Lung (tissue), 11 donors: ENCODE measurements at regions not wholly inside any gene's neighbourhood (a gene's known extent, or its start where the extent isn't known, plus 50 kb on each side); places are given as distances from the start of the nearest gene placed in this dataset.

Experiments used
- ATAC-seq: fragments of 200-7000 bp; cut with Tn5 transposase; one replicate; pipeline ENCODE4 v1.9.1; 2020; ENCODE audit warnings: moderate number of reproducible peaks; ENCODE audit not compliant: insufficient read depth, low FRiP score
- DNase-seq, 3 donors: peaks; one replicate each; pipeline ENCODE4 v3.0.0-alpha.2; 2013 to 2017
- H3K27ac ChIP-seq, 2 donors: one replicate each; pipeline ENCODE4 v1.5.1; 2013; ENCODE audit warnings: mild to moderate bottlenecking in 2 of 2, moderate library complexity in 2 of 2, control low read depth in 1 of 2, inconsistent platforms in 1 of 2, low read depth in 1 of 2, low read length in 1 of 2
- H3K27me3 ChIP-seq, 3 donors: one replicate each; pipeline ENCODE4 v1.5.1; 2013; ENCODE audit warnings: low read length in 2 of 3; ENCODE audit not compliant: control insufficient read depth in 3 of 3, insufficient read depth in 3 of 3
- H3K36me3 ChIP-seq, 4 donors: one replicate each; pipeline ENCODE4 v1.5.1; 2013; ENCODE audit warnings: low read length in 4 of 4, mild to moderate bottlenecking in 1 of 4, moderate library complexity in 1 of 4; ENCODE audit not compliant: control insufficient read depth in 4 of 4, insufficient read depth in 4 of 4
- H3K4me1 ChIP-seq, 5 donors: one replicate each; pipeline ENCODE4 v1.5.1; 2013; ENCODE audit warnings: low read length in 5 of 5, mild to moderate bottlenecking in 2 of 5, moderate library complexity in 1 of 5; ENCODE audit not compliant: control insufficient read depth in 5 of 5, insufficient read depth in 5 of 5
- H3K4me3 ChIP-seq: one replicate; pipeline ENCODE4 v1.5.1; 2013; ENCODE audit warnings: mild to moderate bottlenecking, control low read depth, moderate library complexity
- H3K9ac ChIP-seq, 2 donors: one replicate each; pipeline ENCODE4 v1.5.1; 2013; ENCODE audit warnings: low read length in 2 of 2, control low read depth in 1 of 2; ENCODE audit not compliant: insufficient read depth in 1 of 2
- H3K9me3 ChIP-seq, 4 donors: one replicate each; pipeline ENCODE4 v1.5.1; 2013; ENCODE audit warnings: low read length in 3 of 4, mild to moderate bottlenecking in 1 of 4, moderate library complexity in 1 of 4; ENCODE audit not compliant: control insufficient read depth in 4 of 4, insufficient read depth in 3 of 4
- CTCF ChIP-seq: IDR thresholded peaks from 2 replicates; pipeline ENCODE4 v1.5.1; 2012; ENCODE audit warnings: mild to moderate bottlenecking; ENCODE audit errors: control extremely low read depth, extremely low read depth
- WGBS, 2 donors: extraction: QIAGEN DNeasy Blood & Tissue Kit; methylation state at CpG; one replicate each; pipeline ENCODE4 v1.1.7; 2013; 5-methylcytosine and 5-hydroxymethylcytosine counted together
- donor health status: control.
- donor health status: control.
- donor health status: Bipolar disorder and iron deficiency.
- donor health status: healthy.
- donor health status: DM: yes; HTN: yes; CAD: no.

GRCh38 chr4:167290678-167291077, 56.4 kb upstream of the SPOCK3 start:
- H3K27me3 ChIP-seq, result no peaks in the 10 kb centered on the region
- no peak overlapping the region for H3K9ac ChIP-seq
- peak in 2 of 3 donors; percentile 9 to 24 for DNase-seq
- no peak for ATAC-seq
- H3K4me1 ChIP-seq, result no peaks in the 10 kb centered on the region
- no peak overlapping the region for H3K27ac ChIP-seq
- H3K36me3 ChIP-seq, result no peaks in the 10 kb centered on the region
- peak; percentile 9 for TF ChIP-seq CTCF
- no peak overlapping the region for H3K4me3 ChIP-seq
- peaks cover 0 to 2% (median 0%) of the 10 kb centered on the region in 4 donors for H3K9me3 ChIP-seq

- no peak for ATAC-seq
- 32 to 69% methylated on average over 2 of the region's 2 CpGs for WGBS, 2 donors
- TF ChIP-seq CTCF, result no peak
Observed at GRCh38 chr4:167308876-167309275, 74.6 kb upstream of the SPOCK3 start.

GRCh38 chr4:167321299-167321698, 87.0 kb upstream of the SPOCK3 start:
- DNase-seq (no peak), ATAC-seq (no peak)
- Histone ChIP-seq H3K9ac (no peak overlapping the region), H3K36me3 (no peaks in the 10 kb centered on the region), H3K4me1 (no peaks in the 10 kb centered on the region), H3K9me3 (no peaks in the 10 kb centered on the region), H3K4me3 (no peak overlapping the region), H3K27me3 (no peaks in the 10 kb centered on the region), H3K27ac (no peak overlapping the region)
- no peak for TF ChIP-seq CTCF
- 92 to 93% methylated on average over 4 of the region's 4 CpGs for WGBS, 2 donors

More at GRCh38 chr4:167308876-167309275, 74.6 kb upstream of the SPOCK3 start:
- Histone ChIP-seq H3K9me3 (no peaks in the 10 kb centered on the region), H3K27me3 (no peaks in the 10 kb centered on the region), H3K36me3 (no peaks in the 10 kb centered on the region), H3K4me1 (no peaks in the 10 kb centered on the region), H3K9ac (no peak overlapping the region), H3K27ac (no peak overlapping the region), H3K4me3 (no peak overlapping the region)
- no peak for DNase-seq

- no peak for ATAC-seq
- no peaks in the 10 kb centered on the region for H3K4me1 ChIP-seq
- H3K9me3 ChIP-seq, result peaks cover 0 to 2% (median 0%) of the 10 kb centered on the region in 4 donors
- 76 to 89% methylated on average over 6 of the region's 6 CpGs for WGBS, 2 donors
- H3K9ac ChIP-seq, result no peak overlapping the region
- no peak overlapping the region for H3K27ac ChIP-seq
- no peak overlapping the region for H3K4me3 ChIP-seq
- no peaks in the 10 kb centered on the region for H3K27me3 ChIP-seq
- no peak for TF ChIP-seq CTCF
- DNase-seq, result no peak
- H3K36me3 ChIP-seq, result no peaks in the 10 kb centered on the region
Observed at GRCh38 chr4:167339781-167340180, 105.5 kb upstream of the SPOCK3 start.
